ENCODE measurements at regions not wholly inside any gene's neighbourhood (a gene's known extent, or its start where the extent isn't known, plus 50 kb on each side); places are given as distances from the start of the nearest gene placed in this dataset.
"Not testable (repeated sequence)": the region's sequence is repeated elsewhere in the genome, so short reads cannot be mapped to it uniquely, and the experiment has no call there.

- no peak for TF ChIP-seq ISL1 (CRISPR knock-in tag; IDR thresholded peaks at IDR 0.05)
- TF ChIP-seq SNAI2 (CRISPR knock-in tag; IDR thresholded peaks at IDR 0.05) = no peak
- no peak for TF ChIP-seq TSHZ2 (CRISPR knock-in tag; IDR thresholded peaks at IDR 0.05)
- no peak for TF ChIP-seq ZC3H10 (CRISPR knock-in tag; IDR thresholded peaks at IDR 0.05)
- no peak for TF ChIP-seq ZNF8 (CRISPR knock-in tag; IDR thresholded peaks at IDR 0.05)
- TF ChIP-seq RARB (CRISPR knock-in tag; IDR thresholded peaks at IDR 0.05) = no peak
- no peak for TF ChIP-seq ZFP30 (CRISPR knock-in tag; IDR thresholded peaks at IDR 0.05)
- no peak for TF ChIP-seq POU6F1 (CRISPR knock-in tag; IDR thresholded peaks at IDR 0.05; ENCODE audit: borderline replicate concordance, low read depth)
- no peak for TF ChIP-seq BACH2 (CRISPR knock-in tag; IDR thresholded peaks at IDR 0.05; ENCODE audit: borderline replicate concordance)
- no peak for TF ChIP-seq ESRRG (CRISPR knock-in tag; IDR thresholded peaks at IDR 0.05)
- no peak for TF ChIP-seq ARNTL (CRISPR knock-in tag; IDR thresholded peaks at IDR 0.05; ENCODE audit: borderline replicate concordance, low read depth)
- no peak for TF ChIP-seq GLIS3 (CRISPR knock-in tag; IDR thresholded peaks at IDR 0.05)
- TF ChIP-seq PATZ1 (CRISPR knock-in tag; IDR thresholded peaks at IDR 0.05; ENCODE audit: borderline replicate concordance) = no peak
- no peak for TF ChIP-seq CSRNP3 (CRISPR knock-in tag; IDR thresholded peaks at IDR 0.05)
- TF ChIP-seq PPARA (CRISPR knock-in tag; IDR thresholded peaks at IDR 0.05; ENCODE audit: borderline replicate concordance) = no peak
- TF ChIP-seq ZNF70 (CRISPR knock-in tag; IDR thresholded peaks at IDR 0.05) = no peak
- TF ChIP-seq OSR1 (CRISPR knock-in tag; IDR thresholded peaks at IDR 0.05) = no peak
- no peak for TF ChIP-seq TCF4 (CRISPR knock-in tag; IDR thresholded peaks at IDR 0.05; ENCODE audit: borderline replicate concordance)
- no peak for TF ChIP-seq CREB5 (CRISPR knock-in tag; IDR thresholded peaks at IDR 0.05; ENCODE audit: low read depth)
- TF ChIP-seq TOX (CRISPR knock-in tag; IDR thresholded peaks at IDR 0.05; ENCODE audit: borderline replicate concordance) = no peak
- ATAC-seq = no peak
Observed at GRCh38 chr20:12581644-12582289, 427.0 kb upstream of the SPTLC3 start.

DNA sequence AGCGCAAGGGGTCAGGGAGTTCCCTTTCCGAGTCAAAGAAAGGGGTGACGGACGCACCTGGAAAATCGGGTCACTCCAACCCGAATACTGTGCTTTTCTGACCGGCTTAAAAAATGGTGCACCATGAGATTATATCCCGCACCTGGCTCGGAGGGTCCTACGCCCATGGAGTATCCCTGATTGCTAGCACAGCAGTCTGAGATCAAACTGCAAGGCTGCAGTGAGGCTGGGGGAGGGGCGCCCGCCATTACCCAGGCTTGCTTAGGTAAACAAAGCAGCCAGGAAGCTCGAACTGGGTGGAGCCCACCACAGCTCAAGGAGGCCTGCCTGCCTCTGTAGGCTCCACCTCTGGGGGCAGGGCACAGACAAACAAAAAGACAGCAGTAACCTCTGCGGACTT lies 426.1 kb upstream of the SPTLC3 start:
- ATAC-seq = not testable (repeated sequence)

GRCh38 chr20:12591949-12592470 lies 416.8 kb upstream of the SPTLC3 start:
- ATAC-seq = no peak
- TF ChIP-seq CSRNP3 (CRISPR knock-in tag; IDR thresholded peaks at IDR 0.05) (no peak), ZNF70 (CRISPR knock-in tag; IDR thresholded peaks at IDR 0.05) (no peak), ZNF565 (CRISPR knock-in tag; conservative IDR thresholded peaks at IDR 0.05; ENCODE audit: low read depth) (no peak), ZFP30 (CRISPR knock-in tag; IDR thresholded peaks at IDR 0.05) (no peak), TSHZ2 (CRISPR knock-in tag; IDR thresholded peaks at IDR 0.05) (no peak), POU6F1 (CRISPR knock-in tag; IDR thresholded peaks at IDR 0.05; ENCODE audit: borderline replicate concordance, low read depth) (no peak), TCF4 (CRISPR knock-in tag; IDR thresholded peaks at IDR 0.05; ENCODE audit: borderline replicate concordance) (no peak), SNAI2 (CRISPR knock-in tag; IDR thresholded peaks at IDR 0.05) (no peak), GLIS3 (CRISPR knock-in tag; IDR thresholded peaks at IDR 0.05) (no peak), RARB (CRISPR knock-in tag; IDR thresholded peaks at IDR 0.05) (no peak), ZC3H10 (CRISPR knock-in tag; IDR thresholded peaks at IDR 0.05) (no peak)
